ENCODE measurements at regions not wholly inside any gene's neighbourhood (a gene's known extent, or its start where the extent isn't known, plus 50 kb on each side); places are given as distances from the start of the nearest gene placed in this dataset.

GRCh38 chr6:85824329-85824728 is 181.6 kb upstream of the SYNCRIP start:
- Histone ChIP-seq H3K27me3 (ENCODE audit: control insufficient read depth, insufficient read depth, low read length) (no peaks in the 10 kb centered on the region), H3K4me1 (ENCODE audit: control insufficient read depth, insufficient read depth, low read length) (no peaks in the 10 kb centered on the region), H3K9me3 (ENCODE audit: control insufficient read depth, insufficient read depth, low read depth, low read length) (peaks cover 9% of the 10 kb centered on the region; the same call in 1 of the 2 replicates), H3K27ac (ENCODE audit: low read depth, low read length) (no peak overlapping the region), H3K9ac (ENCODE audit: low read length) (no peak overlapping the region), H3K4me3 (ENCODE audit: low read depth, low read length) (no peak overlapping the region), H3K36me3 (ENCODE audit: control insufficient read depth, insufficient read depth, low read length) (no peaks in the 10 kb centered on the region)

DNA sequence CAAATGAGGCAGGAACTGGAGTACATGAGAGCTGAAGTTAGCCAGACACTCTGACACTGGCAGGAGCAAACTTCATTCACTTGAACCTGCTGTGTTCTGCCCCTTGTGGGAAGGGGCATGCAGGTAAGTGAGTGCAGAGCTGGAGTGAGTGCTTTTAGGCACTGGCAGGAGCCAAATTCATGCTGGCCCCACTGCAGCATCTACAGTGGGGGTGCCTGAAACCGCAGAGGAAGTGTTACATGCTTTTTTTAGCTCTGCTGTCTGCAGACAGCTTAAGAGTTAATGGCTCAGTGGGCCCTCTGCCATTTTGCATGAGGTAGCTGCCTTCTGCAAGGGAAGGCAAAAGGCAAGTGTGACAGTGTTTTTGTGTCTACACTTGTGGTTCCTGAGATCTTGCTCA is 167.9 kb upstream of the SYNCRIP start:
- Histone ChIP-seq H3K27ac (ENCODE audit: low read depth, low read length) (no peak overlapping the region), H3K9ac (ENCODE audit: low read length) (no peak overlapping the region), H3K4me3 (ENCODE audit: low read depth, low read length) (no peak overlapping the region), H3K27me3 (ENCODE audit: control insufficient read depth, insufficient read depth, low read length) (no peaks in the 10 kb centered on the region), H3K9me3 (ENCODE audit: control insufficient read depth, insufficient read depth, low read depth, low read length) (peaks cover 52% of the 10 kb centered on the region), H3K36me3 (ENCODE audit: control insufficient read depth, insufficient read depth, low read length) (no peaks in the 10 kb centered on the region), H3K4me1 (ENCODE audit: control insufficient read depth, insufficient read depth, low read length) (no peaks in the 10 kb centered on the region)

- no peak overlapping the region for H3K4me3 ChIP-seq (ENCODE audit: low read depth, low read length)
- H3K9me3 ChIP-seq (ENCODE audit: control insufficient read depth, insufficient read depth, low read depth, low read length), result peaks cover 19% of the 10 kb centered on the region
- no peaks in the 10 kb centered on the region for H3K27me3 ChIP-seq (ENCODE audit: control insufficient read depth, insufficient read depth, low read length)
- H3K27ac ChIP-seq (ENCODE audit: low read depth, low read length), result no peak overlapping the region
- H3K4me1 ChIP-seq (ENCODE audit: control insufficient read depth, insufficient read depth, low read length), result no peaks in the 10 kb centered on the region
- H3K36me3 ChIP-seq (ENCODE audit: control insufficient read depth, insufficient read depth, low read length), result no peaks in the 10 kb centered on the region
- no peak overlapping the region for H3K9ac ChIP-seq (ENCODE audit: low read length)
These were observed 161.0 kb upstream of the SYNCRIP start for GRCh38 chr6:85803721-85804120.

- H3K4me1 ChIP-seq (ENCODE audit: control insufficient read depth, insufficient read depth, low read length), result no peaks in the 10 kb centered on the region
- H3K4me3 ChIP-seq (ENCODE audit: low read depth, low read length), result no peak overlapping the region
- H3K27ac ChIP-seq (ENCODE audit: low read depth, low read length), result no peak overlapping the region
- H3K9ac ChIP-seq (ENCODE audit: low read length), result no peak overlapping the region
- no peaks in the 10 kb centered on the region for H3K36me3 ChIP-seq (ENCODE audit: control insufficient read depth, insufficient read depth, low read length)
- no peaks in the 10 kb centered on the region for H3K27me3 ChIP-seq (ENCODE audit: control insufficient read depth, insufficient read depth, low read length)
- peaks cover 6% of the 10 kb centered on the region; the same call in 1 of the 2 replicates for H3K9me3 ChIP-seq (ENCODE audit: control insufficient read depth, insufficient read depth, low read depth, low read length)
These were observed 159.5 kb upstream of the SYNCRIP start for GRCh38 chr6:85802162-85802561.

GRCh38 chr6:85798931-85799652 is 156.4 kb upstream of the SYNCRIP start:
- no peaks in the 10 kb centered on the region for H3K9me3 ChIP-seq (ENCODE audit: control insufficient read depth, insufficient read depth, low read depth, low read length)
- H3K27me3 ChIP-seq (ENCODE audit: control insufficient read depth, insufficient read depth, low read length), result no peaks in the 10 kb centered on the region
- H3K36me3 ChIP-seq (ENCODE audit: control insufficient read depth, insufficient read depth, low read length), result no peaks in the 10 kb centered on the region
- H3K27ac ChIP-seq (ENCODE audit: low read depth, low read length), result no peak overlapping the region
- no peak overlapping the region for H3K4me3 ChIP-seq (ENCODE audit: low read depth, low read length)
- no peaks in the 10 kb centered on the region for H3K4me1 ChIP-seq (ENCODE audit: control insufficient read depth, insufficient read depth, low read length)
- no peak overlapping the region for H3K9ac ChIP-seq (ENCODE audit: low read length)

GRCh38 chr6:85797993-85798392 is 155.3 kb upstream of the SYNCRIP start:
- H3K36me3 ChIP-seq (ENCODE audit: control insufficient read depth, insufficient read depth, low read length), result no peaks in the 10 kb centered on the region
- no peaks in the 10 kb centered on the region for H3K4me1 ChIP-seq (ENCODE audit: control insufficient read depth, insufficient read depth, low read length)
- H3K9me3 ChIP-seq (ENCODE audit: control insufficient read depth, insufficient read depth, low read depth, low read length), result 0 out of 2 replicates have a peak, but pooled peaks cover 3% of the 10 kb centered on the region
- no peak overlapping the region for H3K4me3 ChIP-seq (ENCODE audit: low read depth, low read length)
- H3K27me3 ChIP-seq (ENCODE audit: control insufficient read depth, insufficient read depth, low read length), result no peaks in the 10 kb centered on the region
- no peak overlapping the region for H3K27ac ChIP-seq (ENCODE audit: low read depth, low read length)
- H3K9ac ChIP-seq (ENCODE audit: low read length), result no peak overlapping the region

DNA sequence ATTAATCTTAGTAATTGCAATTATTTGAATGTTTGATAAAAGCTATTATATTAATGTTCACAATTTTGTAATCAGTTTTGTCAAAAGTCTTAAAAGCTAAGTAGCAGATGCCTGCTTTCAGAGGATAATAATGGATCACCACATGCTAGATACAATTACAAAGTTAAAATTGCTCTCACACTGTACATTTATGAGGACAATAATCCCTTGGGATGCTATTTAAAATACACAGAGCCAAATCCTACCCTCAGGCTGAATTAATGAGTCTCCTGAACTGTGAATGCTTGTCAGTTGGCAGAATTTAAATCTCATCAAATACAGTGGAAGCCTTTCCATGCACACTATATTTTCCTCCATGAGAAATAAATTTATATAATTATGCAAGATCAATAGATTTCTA is 153.3 kb upstream of the SYNCRIP start:
- Histone ChIP-seq H3K4me3 (ENCODE audit: low read depth, low read length) (no peak overlapping the region), H3K4me1 (ENCODE audit: control insufficient read depth, insufficient read depth, low read length) (no peaks in the 10 kb centered on the region), H3K27me3 (ENCODE audit: control insufficient read depth, insufficient read depth, low read length) (no peaks in the 10 kb centered on the region), H3K9ac (ENCODE audit: low read length) (no peak overlapping the region), H3K27ac (ENCODE audit: low read depth, low read length) (no peak overlapping the region), H3K9me3 (ENCODE audit: control insufficient read depth, insufficient read depth, low read depth, low read length) (0 out of 2 replicates have a peak, but pooled peaks cover 3% of the 10 kb centered on the region), H3K36me3 (ENCODE audit: control insufficient read depth, insufficient read depth, low read length) (no peaks in the 10 kb centered on the region)

DNA sequence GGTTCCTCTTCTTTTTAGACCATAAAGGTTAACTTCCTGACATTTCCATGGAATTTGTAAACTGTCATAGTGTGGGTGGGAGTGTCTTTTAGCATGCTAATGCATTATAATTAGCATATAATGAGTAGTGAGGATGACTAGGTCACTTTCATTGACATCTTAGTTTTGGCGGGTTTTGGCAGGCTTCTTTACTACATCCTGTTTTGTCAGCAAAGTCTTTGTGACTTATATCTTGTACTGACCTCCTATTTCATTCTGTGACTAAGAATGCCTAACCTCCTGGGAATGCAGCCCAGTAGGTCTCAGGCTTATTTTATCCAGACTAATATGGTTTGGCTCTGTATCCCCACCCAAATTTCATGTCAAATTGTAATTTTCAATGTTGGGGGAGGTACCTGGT is 149.6 kb upstream of the SYNCRIP start:
- Histone ChIP-seq H3K9me3 (ENCODE audit: control insufficient read depth, insufficient read depth, low read depth, low read length) (peaks cover 17% of the 10 kb centered on the region), H3K4me1 (ENCODE audit: control insufficient read depth, insufficient read depth, low read length) (no peaks in the 10 kb centered on the region), H3K36me3 (ENCODE audit: control insufficient read depth, insufficient read depth, low read length) (no peaks in the 10 kb centered on the region), H3K27me3 (ENCODE audit: control insufficient read depth, insufficient read depth, low read length) (no peaks in the 10 kb centered on the region), H3K27ac (ENCODE audit: low read depth, low read length) (no peak overlapping the region), H3K9ac (ENCODE audit: low read length) (no peak overlapping the region), H3K4me3 (ENCODE audit: low read depth, low read length) (no peak overlapping the region)

DNA sequence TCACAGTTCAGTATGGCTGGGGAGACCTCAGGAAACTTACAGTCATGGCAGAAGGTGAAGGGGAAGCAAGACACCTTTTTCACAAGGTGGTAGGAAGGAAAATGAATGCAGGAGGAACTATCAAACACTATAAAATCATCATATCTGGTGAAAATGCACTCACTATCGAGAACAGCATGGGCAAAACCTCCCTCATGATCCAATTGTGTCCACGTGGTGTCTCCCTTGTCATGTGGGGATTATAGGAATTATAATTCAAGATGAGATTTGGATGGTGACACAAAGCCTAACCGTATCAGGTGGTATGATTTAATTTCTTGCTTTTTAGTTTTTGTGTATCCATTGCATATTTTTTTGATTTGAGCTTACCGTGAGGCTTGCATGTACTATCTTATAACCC is 133.2 kb upstream of the SYNCRIP start:
- Histone ChIP-seq H3K36me3 (ENCODE audit: control insufficient read depth, insufficient read depth, low read length) (no peaks in the 10 kb centered on the region), H3K27ac (ENCODE audit: low read depth, low read length) (no peak overlapping the region), H3K9ac (ENCODE audit: low read length) (no peak overlapping the region), H3K27me3 (ENCODE audit: control insufficient read depth, insufficient read depth, low read length) (no peaks in the 10 kb centered on the region), H3K4me1 (ENCODE audit: control insufficient read depth, insufficient read depth, low read length) (peaks cover 7% of the 10 kb centered on the region), H3K9me3 (ENCODE audit: control insufficient read depth, insufficient read depth, low read depth, low read length) (peaks cover 12% of the 10 kb centered on the region), H3K4me3 (ENCODE audit: low read depth, low read length) (no peak overlapping the region)

DNA sequence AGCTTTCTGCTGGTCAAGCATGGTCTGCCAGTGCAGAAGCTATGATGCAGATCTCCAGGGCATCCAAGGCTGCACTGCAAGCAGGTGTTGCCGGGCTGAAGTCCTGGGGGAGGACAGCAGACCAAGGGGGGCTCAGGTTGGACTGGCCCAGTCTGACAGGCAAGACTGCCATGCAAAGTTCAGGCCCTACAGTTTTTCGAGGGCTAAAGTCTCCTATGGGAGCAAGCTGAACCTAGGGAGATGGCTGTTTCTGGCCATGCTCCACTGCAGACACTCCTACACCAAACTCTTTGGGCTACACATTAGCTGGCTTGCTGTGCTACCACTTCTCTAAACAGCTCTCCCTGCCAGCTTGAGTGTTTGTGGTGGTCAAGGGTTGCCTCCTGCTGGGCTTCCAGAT is 130.0 kb upstream of the SYNCRIP start:
- H3K27me3 ChIP-seq (ENCODE audit: control insufficient read depth, insufficient read depth, low read length), result no peaks in the 10 kb centered on the region
- no peaks in the 10 kb centered on the region for H3K36me3 ChIP-seq (ENCODE audit: control insufficient read depth, insufficient read depth, low read length)
- H3K9ac ChIP-seq (ENCODE audit: low read length), result no peak overlapping the region
- no peak overlapping the region for H3K27ac ChIP-seq (ENCODE audit: low read depth, low read length)
- no peak overlapping the region for H3K4me3 ChIP-seq (ENCODE audit: low read depth, low read length)
- no peaks in the 10 kb centered on the region for H3K9me3 ChIP-seq (ENCODE audit: control insufficient read depth, insufficient read depth, low read depth, low read length)
- H3K4me1 ChIP-seq (ENCODE audit: control insufficient read depth, insufficient read depth, low read length), result peaks cover 7% of the 10 kb centered on the region

DNA sequence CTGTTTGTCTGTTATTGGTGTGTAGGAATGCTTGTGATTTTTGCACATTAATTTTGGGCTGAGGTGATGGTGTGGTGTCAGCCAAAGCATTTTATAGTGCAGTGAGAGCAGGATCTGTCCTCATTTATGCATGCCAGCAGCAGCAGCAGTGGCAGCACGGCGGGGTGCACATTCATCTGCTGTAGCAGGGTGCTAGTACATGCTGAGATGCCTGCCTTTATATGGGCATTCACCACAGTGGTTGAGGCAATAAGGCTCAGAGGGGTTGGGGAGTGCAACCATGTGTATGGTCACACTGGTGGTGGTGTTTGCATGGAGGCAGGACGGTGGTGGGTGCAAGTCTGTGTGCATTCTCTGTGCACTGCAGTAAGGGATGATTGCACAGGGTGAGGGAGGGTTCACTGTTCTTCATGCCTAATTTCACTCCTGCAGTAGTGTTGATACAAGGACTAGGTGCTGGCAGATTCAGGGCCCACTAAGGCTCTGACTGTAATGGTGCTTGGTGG is 129.3 kb upstream of the SYNCRIP start:
- Histone ChIP-seq H3K4me3 (ENCODE audit: low read depth, low read length) (no peak overlapping the region), H3K36me3 (ENCODE audit: control insufficient read depth, insufficient read depth, low read length) (no peaks in the 10 kb centered on the region), H3K9ac (ENCODE audit: low read length) (no peak overlapping the region), H3K27me3 (ENCODE audit: control insufficient read depth, insufficient read depth, low read length) (no peaks in the 10 kb centered on the region), H3K9me3 (ENCODE audit: control insufficient read depth, insufficient read depth, low read depth, low read length) (no peaks in the 10 kb centered on the region), H3K27ac (ENCODE audit: low read depth, low read length) (no peak overlapping the region), H3K4me1 (ENCODE audit: control insufficient read depth, insufficient read depth, low read length) (peaks cover 7% of the 10 kb centered on the region)

Measured in HUES6 (cell line).